ENCODE measurements at regions not wholly inside any gene's neighbourhood (a gene's known extent, or its start where the extent isn't known, plus 50 kb on each side); places are given as distances from the start of the nearest gene placed in this dataset.

GRCh38 chr2:43055985-43056384 is 170.4 kb downstream of the ZFP36L2 start:
- no peaks in the 10 kb centered on the region for H3K9me3 ChIP-seq (replicated peaks)
- no peaks in the 10 kb centered on the region for H3K27me3 ChIP-seq (replicated peaks)
- no peak for DNase-seq (ENCODE audit: low read depth in 1 of 2, low spot score in 2 of 2)
- H3K4me3 ChIP-seq, result no peak overlapping the region
- H3K4me1 ChIP-seq (replicated peaks), result peaks cover 26% of the 10 kb centered on the region
- no peak overlapping the region for H3K27ac ChIP-seq
- H3K36me3 ChIP-seq, result no peaks in the 10 kb centered on the region

GRCh38 chr2:43055086-43055912 is 171.1 kb downstream of the ZFP36L2 start:
- Histone ChIP-seq H3K9me3 (replicated peaks) (no peaks in the 10 kb centered on the region), H3K27ac (no peak overlapping the region), H3K27me3 (replicated peaks) (no peaks in the 10 kb centered on the region), H3K4me3 (no peak overlapping the region), H3K36me3 (no peaks in the 10 kb centered on the region), H3K4me1 (replicated peaks) (peaks cover 31% of the 10 kb centered on the region)
- DNase-seq (ENCODE audit: low read depth in 1 of 2, low spot score in 2 of 2), result no peak

- DNase-seq (ENCODE audit: low read depth in 1 of 2, low spot score in 2 of 2), result no peak
- Histone ChIP-seq H3K4me1 (replicated peaks) (peaks cover 25% of the 10 kb centered on the region), H3K9me3 (replicated peaks) (no peaks in the 10 kb centered on the region), H3K36me3 (no peaks in the 10 kb centered on the region), H3K27me3 (replicated peaks) (no peaks in the 10 kb centered on the region), H3K4me3 (no peak overlapping the region), H3K27ac (no peak overlapping the region)
Measured at GRCh38 chr2:43054367-43054766, 172.0 kb downstream of the ZFP36L2 start.

- Histone ChIP-seq H3K27ac (no peak overlapping the region), H3K4me3 (no peak overlapping the region), H3K4me1 (replicated peaks) (peaks cover 21% of the 10 kb centered on the region), H3K27me3 (replicated peaks) (no peaks in the 10 kb centered on the region), H3K9me3 (replicated peaks) (no peaks in the 10 kb centered on the region), H3K36me3 (no peaks in the 10 kb centered on the region)
- DNase-seq (ENCODE audit: low read depth in 1 of 2, low spot score in 2 of 2), result no peak
Measured at GRCh38 chr2:43052944-43053306, 173.5 kb downstream of the ZFP36L2 start.

GRCh38 chr2:43052204-43052943 is 174.0 kb downstream of the ZFP36L2 start:
- Histone ChIP-seq H3K9me3 (replicated peaks) (no peaks in the 10 kb centered on the region), H3K27ac (peak overlapping the region; percentile 40; the same call in 1 of the 2 replicates), H3K4me1 (replicated peaks) (peaks cover 25% of the 10 kb centered on the region), H3K36me3 (no peaks in the 10 kb centered on the region), H3K27me3 (replicated peaks) (no peaks in the 10 kb centered on the region), H3K4me3 (no peak overlapping the region)
- no peak for DNase-seq (ENCODE audit: low read depth in 1 of 2, low spot score in 2 of 2)

GRCh38 chr2:43051338-43051737 is 175.1 kb downstream of the ZFP36L2 start:
- peaks cover 36% of the 10 kb centered on the region for H3K4me1 ChIP-seq (replicated peaks)
- H3K27ac ChIP-seq, result peak overlapping the region; percentile 40
- no peaks in the 10 kb centered on the region for H3K9me3 ChIP-seq (replicated peaks)
- H3K27me3 ChIP-seq (replicated peaks), result no peaks in the 10 kb centered on the region
- peak; percentile 84 to 89 for DNase-seq (ENCODE audit: low read depth in 1 of 2, low spot score in 2 of 2)
- no peaks in the 10 kb centered on the region for H3K36me3 ChIP-seq
- no peak overlapping the region for H3K4me3 ChIP-seq

GRCh38 chr2:43050866-43051265 is 175.5 kb downstream of the ZFP36L2 start:
- H3K4me3 ChIP-seq, result no peak overlapping the region
- H3K4me1 ChIP-seq (replicated peaks), result peaks cover 41% of the 10 kb centered on the region
- H3K27ac ChIP-seq, result peak overlapping the region; percentile 40
- no peaks in the 10 kb centered on the region for H3K9me3 ChIP-seq (replicated peaks)
- no peaks in the 10 kb centered on the region for H3K27me3 ChIP-seq (replicated peaks)
- H3K36me3 ChIP-seq, result no peaks in the 10 kb centered on the region
- peak in 1 of 2 experiments; percentile 22 for DNase-seq (ENCODE audit: low read depth in 1 of 2, low spot score in 2 of 2)

GRCh38 chr2:43049836-43050801 is 176.3 kb downstream of the ZFP36L2 start:
- H3K4me1 ChIP-seq (replicated peaks), result peaks cover 43% of the 10 kb centered on the region
- H3K27me3 ChIP-seq (replicated peaks), result no peaks in the 10 kb centered on the region
- DNase-seq (ENCODE audit: low read depth in 1 of 2, low spot score in 2 of 2), result no peak
- H3K9me3 ChIP-seq (replicated peaks), result no peaks in the 10 kb centered on the region
- no peaks in the 10 kb centered on the region for H3K36me3 ChIP-seq
- H3K27ac ChIP-seq, result no peak overlapping the region
- H3K4me3 ChIP-seq, result no peak overlapping the region

GRCh38 chr2:43047187-43047780 is 179.1 kb downstream of the ZFP36L2 start:
- Histone ChIP-seq H3K4me3 (no peak overlapping the region), H3K9me3 (replicated peaks) (no peaks in the 10 kb centered on the region), H3K4me1 (replicated peaks) (peaks cover 53% of the 10 kb centered on the region), H3K27me3 (replicated peaks) (no peaks in the 10 kb centered on the region), H3K36me3 (no peaks in the 10 kb centered on the region), H3K27ac (peak overlapping the region; percentile 47)
- DNase-seq (ENCODE audit: low read depth in 1 of 2, low spot score in 2 of 2), result no peak

GRCh38 chr2:43045866-43046265 is 180.5 kb downstream of the ZFP36L2 start:
- Histone ChIP-seq H3K27me3 (replicated peaks) (no peaks in the 10 kb centered on the region), H3K36me3 (no peaks in the 10 kb centered on the region), H3K4me1 (replicated peaks) (peaks cover 53% of the 10 kb centered on the region), H3K4me3 (no peak overlapping the region), H3K9me3 (replicated peaks) (no peaks in the 10 kb centered on the region), H3K27ac (peak overlapping the region; percentile 47)
- DNase-seq (ENCODE audit: low read depth in 1 of 2, low spot score in 2 of 2), result no peak

- H3K27me3 ChIP-seq (replicated peaks), result no peaks in the 10 kb centered on the region
- no peaks in the 10 kb centered on the region for H3K36me3 ChIP-seq
- H3K27ac ChIP-seq, result no peak overlapping the region
- no peaks in the 10 kb centered on the region for H3K9me3 ChIP-seq (replicated peaks)
- no peak overlapping the region for H3K4me3 ChIP-seq
- DNase-seq (ENCODE audit: low read depth in 1 of 2, low spot score in 2 of 2), result no peak
- peaks cover 58% of the 10 kb centered on the region for H3K4me1 ChIP-seq (replicated peaks)
Measured at GRCh38 chr2:43044093-43044681, 182.2 kb downstream of the ZFP36L2 start.

- Histone ChIP-seq H3K27ac (no peak overlapping the region), H3K27me3 (replicated peaks) (no peaks in the 10 kb centered on the region), H3K9me3 (replicated peaks) (no peaks in the 10 kb centered on the region), H3K36me3 (no peaks in the 10 kb centered on the region), H3K4me1 (replicated peaks) (peaks cover 65% of the 10 kb centered on the region), H3K4me3 (no peak overlapping the region)
- DNase-seq (ENCODE audit: low read depth in 1 of 2, low spot score in 2 of 2), result no peak
Measured at GRCh38 chr2:43043553-43043870, 182.9 kb downstream of the ZFP36L2 start.
